NCI-H69 (cell line): ENCODE measurements at regions not wholly inside any gene's neighbourhood (a gene's known extent, or its start where the extent isn't known, plus 50 kb on each side); places are given as distances from the start of the nearest gene placed in this dataset.

Experiments used
- DNase-seq: peaks from one replicate; lab custom pipeline; 2025; lab: John Stamatoyannopoulos, UW

DNA sequence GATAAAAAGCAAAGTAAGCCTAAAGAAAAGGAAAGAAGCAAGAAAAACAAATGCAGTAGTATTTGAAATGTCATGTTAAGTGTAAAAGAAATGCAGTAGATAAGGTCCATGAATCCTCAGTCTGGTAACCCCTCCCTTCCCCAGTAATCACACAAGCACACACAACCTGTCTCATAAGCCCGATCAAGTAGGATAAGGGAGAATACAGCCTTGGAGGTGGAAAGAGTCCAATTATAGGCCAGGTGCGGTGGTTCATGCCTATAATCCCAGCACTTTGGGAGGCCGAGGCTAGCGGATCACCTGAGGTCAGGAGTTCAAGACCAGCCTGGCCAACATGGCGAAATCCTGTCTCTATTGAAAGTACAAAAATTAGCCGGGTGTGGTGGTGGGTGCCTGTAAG is 117.9 kb downstream of the GADD45G start:
- peak; percentile 52 for DNase-seq

DNA sequence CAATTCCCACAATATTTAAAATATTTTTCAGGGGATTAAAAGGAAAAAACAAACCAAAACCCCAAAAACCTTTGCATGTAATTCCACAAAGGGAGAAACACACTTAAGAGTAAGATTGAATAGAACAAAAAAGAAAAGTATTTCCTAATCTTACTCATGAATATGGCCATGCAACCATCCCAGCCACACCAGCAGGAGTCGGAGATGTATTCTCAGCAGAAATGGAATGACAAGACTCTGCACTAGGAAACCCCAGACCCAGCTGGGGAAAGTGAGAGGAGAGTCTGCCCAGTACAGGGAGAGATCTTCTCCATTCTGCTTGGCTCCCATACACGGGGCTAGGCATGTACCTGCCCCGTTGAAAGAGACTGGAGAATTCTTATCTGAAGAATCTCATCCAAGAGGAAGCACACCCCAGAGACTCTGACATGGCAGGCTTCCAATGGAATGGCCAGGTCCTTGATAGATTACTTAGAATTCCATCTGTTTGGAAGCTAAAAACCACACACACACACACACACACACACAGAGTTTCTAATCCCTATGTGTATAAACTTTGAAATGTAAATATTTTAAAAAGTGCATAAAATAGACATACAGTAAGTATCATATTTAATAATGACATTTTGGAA is 118.8 kb downstream of the GADD45G start:
- DNase-seq, result peak; percentile 83

DNA sequence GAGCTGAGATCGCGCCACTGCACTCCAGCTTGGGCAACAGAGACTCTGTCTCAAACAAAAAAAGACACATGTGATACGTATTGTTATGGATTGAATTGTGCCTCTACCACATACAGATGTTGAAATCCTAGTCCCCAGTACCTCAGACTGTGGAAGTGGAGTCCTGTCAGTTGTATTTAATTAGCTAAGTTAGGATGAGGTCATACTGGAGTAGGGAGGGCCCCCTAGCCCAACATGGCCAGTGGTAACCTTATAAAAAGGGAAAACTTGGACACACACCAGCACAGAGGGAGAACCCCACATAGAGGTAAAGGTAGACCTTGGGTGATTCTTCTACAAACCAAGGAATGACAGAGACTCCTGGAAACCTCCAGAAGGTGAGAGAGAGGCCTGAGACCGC is 119.8 kb downstream of the GADD45G start:
- peak; percentile 39 for DNase-seq

DNA sequence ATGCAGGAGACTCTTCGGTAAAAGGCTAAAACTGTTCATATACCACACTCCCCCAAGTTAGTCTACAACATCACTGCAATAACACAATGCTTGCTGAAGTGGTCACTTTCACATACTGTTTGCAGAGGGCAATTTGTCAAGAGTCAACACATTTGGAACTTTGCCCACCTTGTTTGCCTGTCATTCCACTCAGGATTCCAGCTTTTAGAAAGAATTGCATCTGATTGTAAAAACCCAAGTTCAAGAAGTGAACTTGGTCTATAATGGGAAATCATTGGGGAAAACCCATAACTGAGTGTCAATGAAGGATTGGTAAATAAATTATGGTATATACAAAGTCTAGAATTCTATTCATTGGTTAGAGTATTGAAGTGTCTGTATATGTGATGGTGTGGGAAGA is 120.5 kb downstream of the GADD45G start:
- DNase-seq, result no peak

DNA sequence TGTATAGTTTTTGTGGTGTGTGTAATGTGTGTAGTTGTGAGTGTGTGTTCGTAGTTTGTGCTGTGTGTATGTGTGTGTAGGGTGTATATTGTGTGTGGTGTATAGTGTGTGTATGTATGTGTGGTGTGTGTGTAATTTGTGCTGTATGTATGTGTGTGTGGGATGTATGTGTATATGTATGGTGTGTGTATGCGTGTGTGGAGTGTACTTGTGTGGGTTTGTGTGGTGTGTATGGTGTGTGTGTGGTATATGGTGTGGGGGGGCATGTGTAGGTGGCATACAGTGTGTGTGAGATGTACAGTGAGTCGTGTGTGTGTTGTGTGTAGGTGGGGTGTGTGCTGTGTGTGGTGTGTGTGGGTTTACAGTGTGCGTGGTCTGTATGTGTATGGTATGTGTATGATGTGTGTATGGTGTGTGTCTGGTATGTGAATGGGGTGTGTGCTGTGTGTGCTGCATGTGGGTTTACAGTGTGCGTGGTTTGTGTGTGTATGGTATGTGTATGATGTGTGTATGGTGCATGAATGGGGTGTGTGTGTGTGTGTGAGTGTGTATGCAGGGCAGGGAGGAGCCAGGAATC is 125.2 kb downstream of the GADD45G start:
- no peak for DNase-seq

DNA sequence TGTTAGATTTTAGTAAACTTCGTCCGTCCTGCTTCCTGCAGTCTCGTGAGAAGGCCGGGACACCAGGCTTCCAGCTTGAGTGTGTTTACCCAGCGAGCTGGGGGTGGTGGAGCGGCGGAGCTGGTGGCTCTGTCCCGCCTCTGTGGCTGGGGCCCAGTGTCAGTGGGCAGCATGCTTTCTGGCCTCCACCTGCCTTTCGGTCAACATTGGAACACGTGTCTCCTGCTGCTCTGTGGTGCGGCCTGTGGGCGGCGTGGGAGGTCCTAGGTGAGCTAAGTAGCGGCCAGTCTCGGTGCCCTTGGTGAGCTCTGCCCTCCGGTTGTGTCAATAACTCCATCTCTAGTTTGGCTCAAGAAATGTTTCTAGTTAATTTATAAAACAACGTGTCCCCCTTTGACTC is 125.9 kb downstream of the GADD45G start:
- peak; percentile 86 for DNase-seq

DNA sequence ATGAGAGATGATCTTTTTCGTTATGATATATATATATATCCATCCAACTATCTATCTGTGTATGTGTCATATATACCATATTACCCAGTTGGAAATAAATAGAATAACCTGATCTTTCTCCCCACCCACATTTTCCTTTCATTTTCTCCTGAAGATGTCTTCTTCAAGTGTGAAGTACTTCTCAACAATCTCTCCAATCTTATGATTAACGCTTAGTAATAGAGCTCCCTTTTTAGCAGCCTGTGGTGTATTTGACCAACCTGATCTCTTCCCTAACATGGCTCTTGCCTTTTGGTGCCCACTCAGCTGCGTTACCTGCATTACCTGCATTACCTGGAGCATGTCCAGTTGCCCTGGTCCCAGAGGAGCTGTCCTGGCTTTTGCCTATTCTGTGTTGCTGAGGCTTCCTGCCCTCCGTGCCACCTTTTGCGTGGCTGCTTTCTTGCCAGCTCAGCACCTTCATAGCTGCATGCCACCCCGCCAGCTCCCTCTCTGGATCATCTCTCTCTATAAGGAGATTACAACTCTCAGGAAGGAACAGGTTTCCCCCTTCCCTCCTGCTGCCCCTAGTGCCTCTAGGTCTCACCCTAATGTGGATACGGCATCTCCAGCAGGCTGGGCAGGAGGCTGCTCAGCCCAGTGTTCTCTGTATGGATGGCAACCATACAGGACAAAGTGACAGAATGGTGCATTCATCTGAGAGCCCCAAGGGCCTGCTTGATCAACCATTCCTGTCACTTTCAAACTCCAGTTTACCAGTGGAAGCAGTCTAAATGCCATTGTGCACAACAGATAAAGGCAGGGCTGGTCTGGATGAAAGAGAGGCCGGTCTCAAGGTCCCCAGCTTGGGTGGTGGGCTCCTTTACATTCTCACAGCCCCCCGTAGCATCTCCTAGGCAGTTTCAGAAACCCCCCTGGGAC is 126.7 kb downstream of the GADD45G start:
- DNase-seq, result peak; percentile 54

DNA sequence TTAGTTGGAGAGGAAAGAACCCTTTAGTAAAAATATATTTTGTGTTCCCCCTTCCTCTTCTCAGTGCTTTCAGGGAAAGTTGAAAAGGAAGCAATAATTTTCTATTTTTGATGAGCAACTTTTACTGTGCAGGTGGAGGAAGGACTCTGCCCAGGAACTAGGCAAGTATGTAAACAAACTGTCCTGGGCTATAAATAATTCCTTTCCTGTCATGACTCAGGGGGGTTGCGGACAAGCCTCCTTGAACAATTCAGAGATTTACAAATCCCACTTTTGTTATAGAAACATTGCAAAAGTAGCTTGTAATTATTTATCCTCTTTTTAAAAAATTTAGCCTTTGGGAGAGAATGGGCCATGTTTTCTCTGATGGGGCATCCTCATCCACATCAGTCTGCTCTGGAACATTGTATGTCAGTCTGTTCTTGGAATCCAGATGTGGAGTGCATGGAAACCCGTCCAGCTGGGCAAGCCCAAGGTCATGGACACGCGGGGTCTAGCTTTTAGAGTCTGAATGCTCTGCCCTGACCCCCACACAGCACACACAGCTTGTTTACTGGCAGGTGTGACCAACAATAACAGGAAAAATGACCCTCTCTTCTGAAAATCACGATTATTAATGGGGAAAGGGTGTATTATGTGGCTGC is 127.6 kb downstream of the GADD45G start:
- peak; percentile 67 for DNase-seq

DNA sequence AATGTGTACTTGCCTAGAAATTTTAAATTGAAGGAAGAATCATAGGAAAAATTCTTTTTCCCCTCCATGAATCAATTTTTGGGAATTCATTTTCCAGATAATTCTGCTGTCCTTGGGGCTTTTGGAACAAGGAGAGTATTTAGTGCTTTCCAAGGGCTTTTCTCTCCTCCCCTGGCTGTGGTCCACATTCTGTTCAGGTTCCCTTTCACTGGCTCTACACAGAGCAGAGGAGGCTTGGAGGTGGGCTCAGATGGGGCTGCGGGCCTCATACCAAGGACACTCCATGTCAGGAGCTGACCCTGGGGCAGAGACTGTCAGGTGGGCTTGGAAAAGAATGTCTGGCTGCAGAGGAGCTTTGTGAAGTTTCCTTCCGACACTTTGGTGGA is 128.1 kb downstream of the GADD45G start:
- no peak for DNase-seq

DNA sequence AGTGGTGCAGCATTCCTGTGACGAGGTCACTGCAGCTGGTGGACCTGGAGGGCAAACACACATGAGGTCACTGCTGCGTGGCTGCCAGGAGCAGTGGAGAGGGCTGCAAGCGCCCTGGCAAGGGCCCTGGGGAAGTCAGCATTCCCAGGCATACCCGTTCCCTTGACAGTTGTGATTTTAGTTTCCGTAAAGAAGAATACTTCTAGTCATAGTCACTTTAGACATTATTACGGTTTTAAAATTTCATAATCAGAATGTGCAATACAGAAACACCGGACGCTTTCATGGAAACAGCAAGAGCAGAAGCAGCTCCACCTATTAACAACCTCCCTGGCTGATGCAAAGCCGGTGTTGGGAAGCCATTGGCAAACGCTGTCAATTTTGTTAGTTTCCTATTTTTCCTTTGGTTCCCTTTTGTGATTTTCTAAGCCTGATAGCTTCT is 129.8 kb downstream of the GADD45G start:
- DNase-seq, result no peak

DNA sequence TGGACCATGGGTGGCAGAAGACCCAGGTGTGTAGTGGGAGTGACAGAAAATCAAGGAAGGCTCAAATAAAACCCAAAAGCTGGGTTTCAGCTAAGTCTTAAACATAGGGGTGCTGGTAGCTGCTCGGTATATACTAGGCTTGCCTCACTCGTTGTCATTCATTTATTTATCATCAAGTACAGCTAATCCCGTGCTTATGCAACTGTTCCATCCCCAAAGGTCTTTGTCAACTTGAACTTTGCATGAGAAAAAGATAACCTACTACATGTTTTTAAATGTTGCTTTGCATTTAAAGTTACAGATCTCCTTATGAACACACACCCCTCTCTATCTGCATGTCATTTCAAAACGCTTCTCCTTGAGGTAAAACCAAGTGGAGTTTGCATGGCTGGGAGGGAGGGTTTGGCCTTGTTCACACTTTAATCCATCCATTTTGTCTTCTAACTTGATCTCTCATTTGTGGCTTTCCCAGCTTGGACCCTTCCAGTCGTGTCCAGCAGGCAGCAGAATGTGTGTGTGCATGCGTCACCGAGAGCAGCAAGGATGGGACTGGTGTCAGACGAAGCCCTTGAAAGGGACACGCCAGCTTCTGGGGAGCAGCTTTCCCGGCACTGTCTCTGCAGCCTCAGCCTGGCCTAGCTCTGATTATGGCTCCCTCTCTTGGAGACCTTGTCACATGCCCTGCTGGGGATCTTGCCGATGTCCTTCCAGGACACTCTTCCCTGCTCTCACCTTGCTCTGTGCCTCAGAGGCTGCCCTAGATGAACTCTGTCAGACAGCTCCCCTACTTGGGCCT is 133.5 kb downstream of the GADD45G start:
- DNase-seq, result no peak

DNA sequence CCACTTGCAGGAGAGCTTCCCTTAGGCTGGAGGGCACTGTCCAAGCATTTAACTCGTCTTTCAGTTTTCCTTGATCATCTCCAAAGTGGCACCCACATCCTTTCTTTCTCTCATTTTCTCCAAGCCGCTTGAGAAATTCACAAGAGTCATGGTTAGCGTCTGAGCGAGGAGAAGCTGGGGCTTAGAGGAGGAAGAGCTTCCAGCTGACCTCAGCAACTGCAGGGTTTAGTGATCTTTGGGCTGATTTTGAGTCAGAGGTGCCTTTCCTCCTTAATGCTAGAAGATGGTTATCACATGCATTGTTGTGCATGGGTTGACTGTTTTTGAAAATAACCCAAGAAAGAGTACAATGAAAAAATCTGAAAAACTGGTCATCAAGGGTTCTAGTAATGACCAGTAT is 134.7 kb downstream of the GADD45G start:
- no peak for DNase-seq

DNA sequence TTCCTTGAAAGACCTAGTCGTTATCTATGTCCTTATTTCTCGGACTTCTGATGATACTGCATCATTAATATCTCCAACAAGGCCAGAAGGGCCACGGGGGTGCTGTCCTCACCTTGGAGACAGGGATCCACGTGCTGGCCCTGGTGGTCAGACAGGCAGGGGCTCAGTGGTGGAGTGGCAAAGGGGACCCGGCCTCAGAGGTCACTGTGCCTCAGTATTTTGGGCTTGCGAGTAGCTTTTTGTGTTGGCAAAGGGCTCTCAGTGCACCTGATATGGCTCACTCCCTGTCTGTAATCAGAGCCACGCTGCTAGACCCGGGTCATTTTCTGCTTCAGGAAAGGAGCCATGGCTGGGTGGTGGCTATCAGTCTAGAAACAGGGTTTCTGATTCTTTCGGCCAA is 135.1 kb downstream of the GADD45G start:
- no peak for DNase-seq

DNA sequence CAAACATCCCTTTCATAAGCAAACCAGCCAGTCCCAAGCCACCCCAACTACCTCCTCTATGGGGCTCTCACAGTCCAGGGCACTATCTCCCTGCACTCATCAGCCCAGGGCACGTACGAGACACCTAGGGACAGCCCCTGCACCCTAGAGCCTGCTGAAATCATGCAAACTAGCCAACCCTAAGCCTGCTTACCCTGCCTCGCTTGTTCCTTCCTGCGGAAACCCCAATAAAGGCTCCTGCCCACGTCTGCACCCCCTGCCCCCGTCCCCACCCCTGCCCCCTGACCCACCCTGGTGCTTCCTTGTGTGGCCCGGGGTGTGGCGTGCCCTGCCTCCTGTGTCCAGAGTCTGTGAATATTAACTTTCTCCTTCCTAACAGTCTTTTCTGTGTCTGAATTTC is 135.9 kb downstream of the GADD45G start:
- no peak for DNase-seq

DNA sequence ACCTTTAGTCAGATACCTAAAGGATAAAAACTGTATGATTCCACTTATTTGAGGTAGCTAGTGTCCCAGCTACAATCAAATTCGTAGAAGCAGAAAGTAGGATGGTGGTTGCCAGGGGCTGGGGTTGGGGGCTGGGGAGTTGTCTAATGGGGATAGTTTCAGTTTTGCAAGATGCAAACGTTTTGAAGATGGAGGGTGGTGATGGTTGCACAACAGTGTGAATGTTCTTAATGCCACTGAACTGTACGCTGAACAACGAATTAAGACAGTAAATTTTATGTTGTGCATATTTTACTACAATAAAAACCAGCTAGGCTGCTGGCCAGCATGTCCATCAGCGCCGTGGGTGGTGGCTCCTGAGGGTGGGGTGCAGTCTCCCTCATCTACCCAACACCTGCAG is 137.8 kb downstream of the GADD45G start:
- DNase-seq, result no peak

DNA sequence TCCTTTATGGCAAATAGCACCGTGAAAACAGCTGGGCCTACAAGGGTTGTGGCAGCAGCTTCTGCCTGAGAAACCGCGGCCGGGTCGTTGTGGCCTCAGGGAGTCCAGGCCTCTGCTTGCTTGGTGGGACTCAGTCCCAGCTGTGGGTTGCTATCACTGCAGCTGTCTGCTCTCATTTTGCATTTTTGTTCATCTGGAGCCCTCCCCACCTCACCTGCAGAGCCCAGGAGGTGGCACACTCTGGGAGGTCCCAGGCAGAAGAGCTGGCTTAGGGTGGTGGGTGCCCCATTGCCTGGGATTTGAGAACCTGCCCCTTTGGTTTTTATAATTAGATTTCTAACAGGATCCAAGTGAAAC is 138.4 kb downstream of the GADD45G start:
- no peak for DNase-seq

DNA sequence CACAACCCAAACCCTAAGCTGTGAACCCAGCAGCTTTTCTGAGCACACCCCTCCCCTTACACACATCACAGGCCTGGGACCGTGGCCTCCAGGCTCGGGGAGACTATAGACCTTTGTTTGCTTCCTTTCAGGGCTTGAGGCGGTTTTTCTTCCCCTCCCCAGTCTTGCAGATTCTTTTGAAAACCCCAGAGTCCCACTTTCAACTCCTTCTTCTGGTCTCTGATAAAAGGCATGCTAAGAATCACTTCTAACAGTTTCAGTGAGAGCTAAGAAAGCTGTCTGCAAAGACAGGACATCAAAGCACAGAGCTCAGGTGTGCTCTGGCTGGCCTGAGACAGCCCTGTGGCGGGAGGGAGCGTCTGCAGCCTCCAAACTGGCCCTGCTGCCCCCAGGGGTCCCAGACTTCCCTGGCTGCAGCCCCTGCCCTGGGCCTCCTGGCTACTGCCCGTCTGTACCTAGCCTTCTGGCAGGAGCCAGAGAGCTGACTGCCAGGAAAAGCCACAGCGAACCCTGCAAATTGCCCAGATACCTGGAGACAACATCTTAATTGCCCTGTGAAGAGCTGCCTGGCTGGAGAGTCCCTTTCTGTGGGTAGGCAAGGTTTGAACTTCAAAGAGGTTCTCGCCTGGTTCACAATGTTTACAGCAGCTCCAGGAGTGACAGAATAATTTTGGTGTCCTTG is 138.9 kb downstream of the GADD45G start:
- DNase-seq, result peak; percentile 72

DNA sequence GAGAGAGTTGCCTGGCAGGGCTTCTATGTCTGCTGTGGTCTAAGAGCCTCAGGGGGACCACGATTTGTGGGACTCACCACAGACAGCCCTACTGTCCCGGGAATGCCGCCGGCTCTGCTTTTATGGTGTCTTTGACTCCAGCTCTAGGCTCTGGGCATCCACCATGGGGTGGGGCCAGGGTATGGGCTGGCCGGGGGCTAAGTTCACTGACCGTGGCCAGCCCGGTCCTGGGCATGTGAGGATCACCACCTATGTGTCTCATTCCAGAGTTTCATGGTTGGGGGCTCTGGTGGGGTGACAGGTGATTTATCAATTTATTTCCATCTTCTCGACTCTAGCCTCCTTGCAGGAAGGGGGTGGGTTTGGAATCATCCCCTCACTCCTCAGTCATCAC is 139.4 kb downstream of the GADD45G start:
- DNase-seq, result no peak

DNA sequence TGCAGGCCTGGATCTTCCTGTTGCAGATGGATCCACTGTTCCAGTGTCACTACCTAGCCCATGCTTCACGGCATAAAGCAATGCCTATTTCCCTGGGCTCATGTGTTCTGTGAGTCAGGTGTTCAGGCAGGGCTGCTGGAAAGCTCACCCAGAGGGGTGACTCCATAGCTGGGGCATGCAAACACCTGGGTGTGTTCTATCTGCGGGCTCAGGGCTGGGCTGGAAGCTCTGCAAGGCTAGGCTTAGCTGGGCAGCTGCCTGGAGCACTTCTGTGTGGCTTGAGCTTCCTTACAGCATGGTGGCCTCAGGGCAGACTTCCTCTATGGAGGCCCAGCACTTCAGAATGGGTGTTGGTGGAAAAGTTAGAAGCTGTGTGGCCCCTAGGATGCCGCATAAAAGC is 139.9 kb downstream of the GADD45G start:
- DNase-seq, result no peak

DNA sequence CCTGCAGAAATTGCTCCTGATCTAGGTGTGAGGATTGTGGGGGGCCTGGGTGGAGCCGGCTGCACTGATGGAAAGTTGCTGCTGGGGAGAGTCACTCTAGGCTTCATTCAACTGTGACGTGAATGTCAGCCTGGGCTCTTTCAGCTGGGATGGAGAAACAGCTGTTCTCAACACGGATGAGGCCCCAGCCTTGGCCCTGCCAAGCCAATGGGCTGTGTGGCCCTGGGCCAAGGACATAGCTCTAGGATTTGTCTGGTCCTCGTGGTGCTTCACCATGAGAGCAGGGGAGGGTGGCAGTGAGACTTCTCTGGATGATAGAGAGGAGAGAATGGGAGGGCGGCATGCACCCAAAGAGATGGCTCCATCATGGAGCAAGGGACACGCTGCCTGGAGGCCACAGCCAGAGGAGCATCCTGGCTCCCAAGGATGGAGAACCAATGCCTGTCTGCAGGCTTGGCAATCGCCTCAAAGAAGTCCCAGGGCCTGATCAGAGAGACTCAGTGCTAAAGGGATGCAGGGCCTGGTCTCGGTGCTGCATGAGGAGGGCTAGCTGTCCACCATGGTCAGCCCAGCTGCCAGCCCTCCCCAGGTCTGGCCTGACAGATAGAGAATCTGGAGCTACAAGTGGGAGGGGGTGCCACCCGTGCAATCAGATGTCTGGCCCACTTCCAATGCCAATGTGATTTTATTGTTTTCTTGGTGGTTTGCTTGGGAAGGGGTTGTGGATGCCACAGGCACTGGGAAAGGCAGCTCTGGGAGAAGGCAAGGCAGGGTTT is 141.0 kb downstream of the GADD45G start:
- peak; percentile 62 for DNase-seq
